A549 (cell line): ENCODE measurements at regions not wholly inside any gene's neighbourhood (a gene's known extent, or its start where the extent isn't known, plus 50 kb on each side); places are given as distances from the start of the nearest gene placed in this dataset.
"Not testable (repeated sequence)": the region's sequence is repeated elsewhere in the genome, so short reads cannot be mapped to it uniquely, and the experiment has no call there.

Source experiments
- CHD4 ChIP-seq: fragments of 200-600 bp; sonication (generic); IDR thresholded peaks from 2 replicates; pipeline ENCODE4 v1.6.1; 2016; ENCODE audit warnings: antibody characterized with exemption, mild to moderate bottlenecking, borderline replicate concordance
- JUNB ChIP-seq: fragments of >200 bp; sonication (Bioruptor Twin); formaldehyde crosslinking; IDR thresholded peaks from 2 replicates; pipeline ENCODE4 v1.6.1; 2016

- not testable (repeated sequence) for TF ChIP-seq JUNB, CHD4
Measured at GRCh38 chr16:22606619-22607018, 95.9 kb downstream of the NPIPB5 start.
